HG02642 (cell line): ENCODE measurements at regions not wholly inside any gene's neighbourhood (a gene's known extent, or its start where the extent isn't known, plus 50 kb on each side); places are given as distances from the start of the nearest gene placed in this dataset.
"Not testable (repeated sequence)": the region's sequence is repeated elsewhere in the genome, so short reads cannot be mapped to it uniquely, and the experiment has no call there.

Experiments
- ATAC-seq: cut with Tn5 transposase; IDR thresholded peaks from one replicate; pipeline ENCODE4 v1.9.1; 2021; ENCODE audit warnings: mild to moderate bottlenecking; ENCODE audit not compliant: unreplicated experiment, poor library complexity

DNA sequence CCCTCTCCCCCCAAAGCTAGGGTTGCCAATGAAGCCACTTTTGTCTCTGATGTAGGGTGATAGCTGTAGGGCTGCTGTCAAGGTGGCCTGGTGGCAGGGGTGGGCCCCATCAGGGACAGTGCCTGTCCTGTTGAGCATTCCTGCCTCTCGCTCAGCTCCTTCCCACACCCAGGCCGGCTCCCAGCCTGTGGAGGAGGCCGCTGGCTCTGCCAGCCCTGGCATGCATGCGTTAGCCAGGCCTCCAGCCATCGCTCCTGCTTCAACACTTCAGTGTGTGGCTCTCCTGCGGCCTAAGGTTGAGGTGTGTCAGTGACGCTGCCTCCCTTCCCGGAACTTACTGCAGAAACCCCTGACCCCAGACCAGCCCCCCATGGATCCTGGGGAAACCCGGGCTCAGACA lies 194.5 kb downstream of the TBC1D2B start:
- not testable (repeated sequence) for ATAC-seq

DNA sequence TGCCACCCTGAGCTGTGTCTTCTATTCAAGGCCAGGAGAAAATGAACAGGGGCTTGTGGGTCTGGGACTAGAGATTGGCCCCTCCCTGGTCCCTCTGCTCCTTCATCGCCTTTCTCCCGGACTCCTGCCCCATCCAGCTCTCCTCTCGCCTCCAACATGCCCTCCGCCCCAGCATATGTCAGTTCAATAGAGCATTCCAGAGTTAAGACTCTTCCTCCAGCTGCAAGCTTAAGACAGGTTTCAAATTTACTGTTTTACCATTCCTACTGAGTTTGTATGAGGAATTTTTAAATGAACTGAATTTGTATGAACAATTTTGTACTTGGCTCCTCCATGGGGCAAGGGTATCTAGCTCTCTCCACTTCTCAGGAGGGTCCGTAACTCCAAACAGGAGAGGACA lies 195.6 kb downstream of the TBC1D2B start:
- no peak for ATAC-seq

GRCh38 chr15:77881535-77881934 lies 196.0 kb downstream of the TBC1D2B start:
- not testable (repeated sequence) for ATAC-seq

DNA sequence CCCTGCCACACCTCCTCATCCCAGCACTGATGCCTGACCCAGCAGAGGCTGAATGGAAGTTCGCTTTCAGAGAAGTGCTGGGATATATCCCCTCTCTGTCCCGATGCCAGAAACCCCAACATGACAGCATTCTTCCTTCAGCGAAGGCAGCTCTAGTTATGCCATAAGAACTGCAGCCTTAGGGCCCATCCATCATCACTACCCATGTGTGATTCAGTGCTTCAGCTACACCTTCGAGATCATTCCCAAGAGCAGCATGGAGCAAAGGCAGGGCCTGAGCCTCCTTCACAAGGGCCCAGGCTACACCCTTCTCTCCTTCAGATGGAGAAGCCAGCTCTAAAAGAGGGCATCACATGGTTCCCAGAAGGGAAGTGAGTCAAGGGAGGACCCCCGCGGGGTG lies 198.0 kb downstream of the TBC1D2B start:
- ATAC-seq, result not testable (repeated sequence)

DNA sequence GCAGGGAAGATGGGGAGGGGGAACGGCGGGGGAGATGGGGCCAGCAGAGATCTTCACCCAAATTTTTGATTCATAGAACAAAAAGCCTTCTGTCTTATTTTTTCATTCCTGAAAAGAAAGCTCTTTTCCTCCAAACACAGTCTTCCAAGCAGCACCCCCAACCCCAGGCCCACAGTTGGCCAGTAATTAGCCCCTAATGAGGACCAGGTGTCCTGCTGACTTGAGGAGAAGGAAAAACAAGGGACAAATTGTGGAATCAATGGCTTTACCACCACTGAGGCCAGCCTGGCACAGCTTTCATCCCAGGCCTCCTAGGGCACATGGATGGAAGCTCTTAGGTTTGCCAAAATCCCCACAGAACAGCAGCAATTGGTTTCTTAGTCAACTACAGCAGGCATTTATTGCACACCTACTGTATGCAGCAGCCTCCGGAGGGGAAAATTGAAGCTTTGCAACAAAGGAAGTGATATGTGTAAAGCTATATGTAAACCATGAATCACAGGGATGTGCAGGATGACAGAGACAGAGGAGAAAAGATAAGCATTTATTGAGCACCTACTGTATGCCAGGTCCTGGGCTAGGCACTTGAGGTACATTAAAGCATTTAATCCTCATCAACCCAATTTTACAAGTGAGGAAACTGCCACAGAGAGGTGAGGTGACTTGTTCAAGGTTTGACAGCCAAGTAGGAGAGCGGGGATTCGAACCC lies 199.5 kb downstream of the TBC1D2B start:
- no peak for ATAC-seq

DNA sequence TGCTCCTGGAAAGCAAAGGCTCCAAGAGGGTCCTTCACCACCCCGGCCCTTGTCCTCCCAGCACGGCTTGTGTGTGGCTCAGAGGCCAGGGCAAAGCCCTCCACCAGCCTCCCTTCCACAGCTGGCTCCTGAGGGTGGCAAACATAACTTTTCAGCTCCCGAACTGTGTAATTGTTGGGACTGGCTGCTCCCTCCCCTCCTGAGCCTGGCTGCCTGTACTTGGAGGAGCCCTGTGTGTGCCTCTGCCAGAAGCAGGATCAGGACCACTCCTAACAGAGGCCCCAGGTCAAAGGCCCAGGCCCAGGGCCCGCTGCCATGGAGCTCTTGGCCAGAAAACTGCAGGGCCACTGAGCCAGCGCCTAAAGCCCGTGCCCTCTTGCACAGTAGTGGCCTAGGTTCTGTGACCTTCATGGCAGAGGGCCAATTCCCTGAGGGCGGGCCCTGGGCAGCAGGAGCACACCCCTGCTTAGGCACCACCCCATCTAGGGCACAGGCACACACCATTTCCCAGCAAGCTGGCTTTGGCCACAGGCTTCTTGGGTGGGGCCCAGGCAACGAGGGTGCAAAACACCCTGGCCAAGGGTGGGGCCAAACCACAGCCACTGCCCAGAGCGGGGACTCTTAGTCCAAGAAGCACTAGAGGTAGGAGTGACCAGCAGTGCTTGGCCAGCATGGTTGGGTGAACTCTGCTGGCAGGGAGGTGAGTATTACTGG lies 201.2 kb downstream of the TBC1D2B start:
- not testable (repeated sequence) for ATAC-seq

GRCh38 chr15:77875066-77875721 lies 202.3 kb downstream of the TBC1D2B start:
- not testable (repeated sequence) for ATAC-seq

- ATAC-seq, result no peak
Observed at GRCh38 chr15:77874063-77874462, 203.4 kb downstream of the TBC1D2B start.

- ATAC-seq, result not testable (repeated sequence)
Observed at GRCh38 chr15:77872521-77873425, 204.7 kb downstream of the TBC1D2B start.

DNA sequence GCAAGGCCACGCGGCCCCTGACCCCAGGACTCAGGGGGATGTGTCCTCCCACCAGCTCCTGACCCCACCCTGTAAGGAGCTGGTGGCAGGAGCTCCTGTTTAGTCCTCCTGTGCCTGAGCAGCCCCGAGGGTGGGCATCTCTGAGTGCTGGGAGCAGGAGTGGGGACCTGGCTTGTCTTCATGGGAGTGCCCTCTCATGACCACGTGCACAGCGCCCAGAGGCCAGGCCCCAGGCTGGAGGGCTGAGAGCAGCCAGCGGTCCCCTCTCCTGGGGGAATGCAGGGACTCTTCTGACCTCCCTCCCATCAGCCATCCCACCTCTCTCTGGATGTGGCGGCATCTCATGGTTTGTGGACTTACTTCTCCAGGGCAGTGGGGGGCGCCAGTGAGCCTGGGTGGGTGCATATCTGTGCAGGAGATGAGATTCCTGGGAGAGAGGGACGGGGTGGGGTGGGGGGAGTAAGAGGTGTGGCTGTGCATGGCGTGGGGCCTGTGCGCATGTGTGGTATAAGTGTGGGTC lies 205.6 kb downstream of the TBC1D2B start:
- ATAC-seq, result no peak

DNA sequence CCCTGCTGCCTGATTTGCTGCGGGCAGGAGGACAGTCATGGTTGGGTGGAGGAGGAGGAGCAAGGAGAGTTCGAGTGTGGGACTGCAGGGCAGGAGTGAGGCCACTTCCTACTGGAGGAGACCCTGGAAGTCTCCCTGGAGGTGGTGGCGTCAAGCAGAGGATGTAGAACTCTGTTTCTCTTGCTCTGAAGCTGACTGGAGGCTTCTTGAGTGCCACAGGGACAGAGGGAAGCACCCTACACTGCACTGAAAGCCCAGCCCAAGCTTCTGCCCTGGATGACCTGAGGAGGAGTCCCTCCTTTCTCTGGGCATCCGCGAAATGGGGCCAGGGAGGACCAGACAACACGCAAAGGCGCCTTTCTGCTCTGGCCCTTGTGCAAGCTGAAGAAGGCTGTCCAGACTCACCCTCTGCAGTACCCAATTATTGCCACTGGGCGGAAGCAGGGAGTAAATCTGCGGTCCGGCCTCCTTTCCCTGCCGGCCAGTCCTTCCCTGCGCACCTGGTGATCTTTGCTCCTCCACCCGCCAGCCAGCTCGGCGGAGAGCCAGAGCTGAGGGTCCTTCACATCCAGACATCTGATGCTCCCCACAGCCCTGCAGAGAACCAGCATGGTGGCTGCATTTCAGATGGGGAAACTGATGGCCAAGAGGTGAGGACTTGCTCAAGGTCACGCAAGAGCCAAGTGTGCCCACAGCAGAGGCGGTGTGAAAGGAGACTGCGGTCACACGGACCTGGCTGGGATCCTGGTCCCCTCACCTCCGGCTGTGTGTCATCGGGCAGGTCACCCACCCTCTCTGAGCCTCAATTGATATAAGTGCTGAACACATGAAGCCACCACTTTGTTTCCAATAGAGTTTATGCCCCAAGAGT lies 207.1 kb downstream of the TBC1D2B start:
- ATAC-seq, result peak; percentile 53

GRCh38 chr15:77869021-77869895 lies 208.3 kb downstream of the TBC1D2B start:
- ATAC-seq, result no peak

DNA sequence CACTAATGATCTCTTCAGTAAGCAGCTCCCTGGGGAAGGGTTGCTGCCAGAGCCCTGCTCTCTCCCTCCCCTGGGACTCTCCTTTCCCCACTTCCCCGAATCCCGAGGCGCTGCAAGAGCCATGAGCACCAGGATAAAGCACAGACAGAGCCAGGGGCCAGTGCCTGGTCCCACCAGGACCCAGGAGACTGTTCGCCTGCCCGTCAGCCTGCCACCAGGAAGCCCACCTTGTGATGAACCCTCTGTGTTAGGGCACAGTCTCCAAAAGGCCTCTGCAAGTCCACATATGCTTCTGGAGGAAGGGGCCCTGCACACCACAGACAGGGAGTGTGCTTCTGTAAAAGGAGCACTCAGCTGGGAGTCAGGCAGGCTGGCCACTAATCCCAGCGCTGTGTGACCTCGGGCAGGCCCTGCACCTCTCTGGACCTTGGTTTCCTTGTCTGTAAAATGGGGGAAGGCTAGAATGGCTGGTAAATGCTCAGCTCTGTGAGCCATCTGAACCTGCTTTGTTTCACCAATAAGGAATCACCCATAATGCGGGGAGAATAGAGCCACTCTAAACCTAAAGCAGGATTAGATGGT lies 209.4 kb downstream of the TBC1D2B start:
- ATAC-seq, result not testable (repeated sequence)

GRCh38 chr15:77867266-77868047 lies 210.1 kb downstream of the TBC1D2B start:
- no peak for ATAC-seq

GRCh38 chr15:77866596-77867125 lies 210.8 kb downstream of the TBC1D2B start:
- ATAC-seq, result no peak

GRCh38 chr15:77866186-77866585 lies 211.3 kb downstream of the TBC1D2B start:
- no peak for ATAC-seq

DNA sequence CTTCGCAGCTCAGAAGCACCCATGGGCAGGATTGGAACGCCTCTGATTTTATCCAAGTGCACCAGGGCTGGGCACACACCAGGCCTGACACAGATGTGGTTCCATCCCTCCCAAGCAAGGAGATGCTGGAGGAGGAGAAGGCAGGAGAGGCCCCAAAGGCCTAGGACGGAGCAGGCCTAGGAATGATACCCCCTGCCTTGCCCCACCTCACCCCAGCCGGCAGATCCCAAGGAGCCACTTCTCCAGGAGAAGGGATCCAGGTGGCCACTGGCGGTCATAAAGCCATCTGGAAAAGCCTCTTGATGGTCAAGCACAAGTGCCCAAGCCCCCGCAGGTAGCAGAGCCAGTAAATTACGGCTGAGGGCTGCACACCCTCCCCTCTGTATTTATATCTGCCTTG lies 211.8 kb downstream of the TBC1D2B start:
- ATAC-seq, result no peak
